Heart right ventricle (tissue), 16 donors: ENCODE measurements at regions not wholly inside any gene's neighbourhood (a gene's known extent, or its start where the extent isn't known, plus 50 kb on each side); places are given as distances from the start of the nearest gene placed in this dataset.
A peak's percentile ranks its signal among the peaks of the same experiment; 100 is the strongest.

Experiments
- ATAC-seq, 8 donors: fragments of 200-7000 bp; cut with Tn5 transposase; one replicate each; pipeline ENCODE4 v1.9.1; 2020; ENCODE audit warnings: mild to moderate bottlenecking in 8 of 8, moderate library complexity in 8 of 8, moderate number of reproducible peaks in 1 of 8
- DNase-seq, 2 donors: peaks; one replicate each; pipeline ENCODE4 v3.0.0-alpha.2; 2020
- H3K27ac ChIP-seq, 10 donors: fragments of 200-600 bp; sonication (generic) in 2 of 10; one replicate each; pipeline versions ENCODE4 v1.5.0 to v1.8.0; 2020 to 2022; ENCODE audit warnings: mild to moderate bottlenecking in 3 of 10
- H3K27me3 ChIP-seq, 7 donors: fragments of 200-600 bp; one replicate each; pipeline ENCODE4 v1.8.0; 2021 to 2022; ENCODE audit warnings: mild to moderate bottlenecking in 2 of 7
- H3K36me3 ChIP-seq, 9 donors: fragments of 200-600 bp; sonication (generic) in 1 of 9; one replicate each; pipeline versions ENCODE4 v1.5.0 to v1.8.0; 2020 to 2022; ENCODE audit warnings: mild to moderate bottlenecking in 2 of 9
- H3K4me1 ChIP-seq, 9 donors: fragments of 200-600 bp; sonication (generic) in 1 of 9; one replicate each; pipeline versions ENCODE4 v1.5.0 to v1.8.0; 2020 to 2022; ENCODE audit warnings: mild to moderate bottlenecking in 4 of 9
- H3K4me3 ChIP-seq, 10 donors: fragments of 200-600 bp; sonication (generic) in 2 of 10; one replicate each; pipeline versions ENCODE4 v1.5.0 to v1.8.0; 2020 to 2022; ENCODE audit warnings: mild to moderate bottlenecking in 7 of 10, moderate library complexity in 2 of 10
- H3K9me3 ChIP-seq, 11 donors: fragments of 200-600 bp in 10 of 11; sonication (generic) in 2 of 11; one replicate each; pipeline versions ENCODE4 v1.5.0 to v1.8.0; 2013 to 2022; ENCODE audit warnings: mild to moderate bottlenecking in 2 of 11, control low read depth in 1 of 11, moderate library complexity in 1 of 11
- WGBS, 2 donors: extraction: QIAGEN DNeasy Blood & Tissue Kit; methylation state at CpG; one replicate each; pipeline ENCODE4 v1.1.7; 2013; ENCODE audit warnings: inconsistent platforms in 1 of 2; 5-methylcytosine and 5-hydroxymethylcytosine counted together
- intact Hi-C, 10 donors: fragments of 100-400 bp; cut with DNase I; formaldehyde crosslinking; loops; one replicate each; pipeline versions ENCODE4 v1.11.1 to v1.14.2; 2022
- TF ChIP-seq, protein P1 (sequence below), 9 donors: fragments of 200-600 bp; sonication (generic) in 2 of 9; IDR thresholded peaks; one replicate each; pipeline versions ENCODE4 v1.5.0 to v1.8.0; 2021 to 2022; ENCODE audit warnings: antibody characterized with exemption in 9 of 9, mild to moderate bottlenecking in 5 of 9, moderate library complexity in 1 of 9
- donor health status: Arrhythmogenic right ventricular cardiomyopathy.
- donor health status: ischemic (EF 13 %, LVEDD 7.1; RV severe dilation, severe dysfunction).
- donor health status: healthy with polysubstance abuse.
- donor health status: DM: no; HTN: yes; CAD: no.
- donor health status: DM: no; HTN: no; CAD: no.
- donor health status: ischemic (EF 25% LVEDD 6.9; RV normal size, moderate dysfunction).
- donor health status: ischemic (EF 25% LVEDD 5.7; RV mildly dilated, moderate dysfunction).
- donor health status: healthy.
- donor health status: DM: yes; HTN: yes; CAD: no.
- donor health status: Ischemic cardiomyopathy.
- donor health status: ischemic (EF 35%, LVEDD 5.7; RV mildly dilated, moderate dysfunction).
- donor health status: nonischemic (EF 11% LVEDD 7.7; RV severe dilation, severe dysfunction).
- donor health status: DM: yes; HTN: yes; CAD: no.
- donor health status: PGD.
- donor health status: ischemic (EF 29% LVEDD 5.4; RV normal size, mild dysfunction).
- donor health status: nonischemic (EF 23%, LVEDD 6.1; RV moderate dilation, normal function).

DNA sequence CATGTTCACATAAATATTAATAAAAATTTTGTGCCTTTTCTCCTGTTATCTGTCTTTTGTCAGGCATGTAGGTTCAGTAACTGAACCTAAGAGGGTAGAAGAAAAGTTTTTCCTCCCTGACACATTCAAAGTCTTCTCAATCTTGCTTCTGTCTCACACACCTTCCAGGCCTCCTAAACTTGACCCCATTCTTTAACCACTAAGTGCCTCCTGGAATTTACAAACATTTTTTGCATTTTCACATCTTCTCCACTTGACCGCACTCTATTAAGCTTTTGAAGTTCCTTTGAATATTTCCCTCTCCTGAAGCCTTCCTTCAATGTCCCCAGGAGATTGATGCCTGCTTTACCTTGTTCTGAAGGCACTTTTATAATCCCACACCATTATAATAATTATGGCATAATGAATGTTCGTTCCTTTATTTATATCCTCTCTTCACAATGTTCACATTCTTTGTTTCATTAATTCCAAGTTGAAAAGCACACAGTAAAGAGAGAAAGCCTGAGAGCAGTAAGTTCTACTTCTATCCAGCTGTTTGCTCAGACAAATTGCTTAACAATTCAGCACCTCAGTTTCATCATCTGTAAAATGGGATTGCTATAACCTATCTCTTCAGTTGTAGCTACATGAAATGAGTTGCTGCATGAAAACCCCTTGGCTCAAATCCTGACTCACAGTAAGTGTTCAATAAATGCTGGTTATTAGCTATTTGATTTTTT is 184.8 kb upstream of the KLHL29 start:
- DNase-seq (no peak), ATAC-seq (no peak)
- TF ChIP-seq, protein P1, sequence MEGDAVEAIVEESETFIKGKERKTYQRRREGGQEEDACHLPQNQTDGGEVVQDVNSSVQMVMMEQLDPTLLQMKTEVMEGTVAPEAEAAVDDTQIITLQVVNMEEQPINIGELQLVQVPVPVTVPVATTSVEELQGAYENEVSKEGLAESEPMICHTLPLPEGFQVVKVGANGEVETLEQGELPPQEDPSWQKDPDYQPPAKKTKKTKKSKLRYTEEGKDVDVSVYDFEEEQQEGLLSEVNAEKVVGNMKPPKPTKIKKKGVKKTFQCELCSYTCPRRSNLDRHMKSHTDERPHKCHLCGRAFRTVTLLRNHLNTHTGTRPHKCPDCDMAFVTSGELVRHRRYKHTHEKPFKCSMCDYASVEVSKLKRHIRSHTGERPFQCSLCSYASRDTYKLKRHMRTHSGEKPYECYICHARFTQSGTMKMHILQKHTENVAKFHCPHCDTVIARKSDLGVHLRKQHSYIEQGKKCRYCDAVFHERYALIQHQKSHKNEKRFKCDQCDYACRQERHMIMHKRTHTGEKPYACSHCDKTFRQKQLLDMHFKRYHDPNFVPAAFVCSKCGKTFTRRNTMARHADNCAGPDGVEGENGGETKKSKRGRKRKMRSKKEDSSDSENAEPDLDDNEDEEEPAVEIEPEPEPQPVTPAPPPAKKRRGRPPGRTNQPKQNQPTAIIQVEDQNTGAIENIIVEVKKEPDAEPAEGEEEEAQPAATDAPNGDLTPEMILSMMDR (IDR thresholded peaks at IDR 0.05): no peak
- no peak overlapping the region for H3K4me3 ChIP-seq
- H3K36me3 ChIP-seq: no peaks in the 10 kb centered on the region
- peaks cover 0 to 21% (median 6%) of the 10 kb centered on the region in 11 donors for H3K9me3 ChIP-seq
- no peak overlapping the region for H3K27ac ChIP-seq
- WGBS, 2 donors: 92 to 95% methylated on average over 2 of the region's 2 CpGs
- no peaks in the 10 kb centered on the region for H3K27me3 ChIP-seq
- intact Hi-C loops: no loop called here
- no peaks in the 10 kb centered on the region for H3K4me1 ChIP-seq

DNA sequence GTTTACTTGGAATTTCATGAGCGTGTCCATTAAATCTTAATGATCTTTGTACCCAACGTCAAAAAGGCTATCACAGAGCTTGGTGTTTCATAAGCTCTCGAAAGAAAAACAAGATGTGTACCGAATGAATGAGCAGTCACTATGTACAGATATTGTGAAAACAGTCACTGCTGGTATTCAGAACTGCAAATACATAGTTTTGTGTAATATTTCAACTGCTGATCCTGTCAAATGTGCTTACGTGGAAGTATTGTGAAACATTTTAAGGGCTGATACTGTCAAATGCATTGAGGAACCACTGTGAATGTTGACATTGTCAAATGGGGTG is 184.2 kb upstream of the KLHL29 start:
- intact Hi-C loops: no loop called here

DNA sequence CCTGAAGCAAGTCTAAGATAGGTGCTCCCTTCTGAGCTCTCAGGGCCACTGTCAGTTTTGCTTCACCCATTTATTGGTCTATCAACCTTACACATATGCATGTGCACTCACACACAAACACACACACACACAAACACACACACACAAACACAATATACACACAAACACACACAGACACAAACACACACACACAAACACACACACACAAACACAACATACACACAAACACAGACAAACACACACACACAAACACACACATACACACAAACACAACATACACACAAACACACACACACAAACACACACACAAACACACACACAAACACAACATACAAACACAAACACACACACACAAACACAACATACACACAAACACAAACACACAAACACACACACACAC is 181.6 kb upstream of the KLHL29 start:
- H3K9me3 ChIP-seq: peaks cover 0 to 18% (median 6%) of the 10 kb centered on the region in 11 donors
- no peaks in the 10 kb centered on the region for H3K4me1 ChIP-seq
- peaks cover 0 to 11% (median 0%) of the 10 kb centered on the region in 7 donors for H3K27me3 ChIP-seq
- TF ChIP-seq, protein P1 (IDR thresholded peaks at IDR 0.05): no peak
- no peak for DNase-seq
- no peak overlapping the region for H3K4me3 ChIP-seq
- no peaks in the 10 kb centered on the region for H3K36me3 ChIP-seq
- H3K27ac ChIP-seq: no peak overlapping the region
- intact Hi-C loops: no loop called here
- ATAC-seq: no peak

More for the DNA sequence above, 184.2 kb upstream of the KLHL29 start:
- Histone ChIP-seq H3K4me3 (no peak overlapping the region), H3K4me1 (no peaks in the 10 kb centered on the region), H3K27ac (no peak overlapping the region), H3K9me3 (peaks cover 0 to 18% (median 6%) of the 10 kb centered on the region in 11 donors), H3K36me3 (no peaks in the 10 kb centered on the region), H3K27me3 (no peaks in the 10 kb centered on the region)
- WGBS, 2 donors: 81 to 87% methylated on average over 5 of the region's 5 CpGs
- TF ChIP-seq, protein P1 (IDR thresholded peaks at IDR 0.05): no peak
- DNase-seq: no peak
- no peak for ATAC-seq

DNA sequence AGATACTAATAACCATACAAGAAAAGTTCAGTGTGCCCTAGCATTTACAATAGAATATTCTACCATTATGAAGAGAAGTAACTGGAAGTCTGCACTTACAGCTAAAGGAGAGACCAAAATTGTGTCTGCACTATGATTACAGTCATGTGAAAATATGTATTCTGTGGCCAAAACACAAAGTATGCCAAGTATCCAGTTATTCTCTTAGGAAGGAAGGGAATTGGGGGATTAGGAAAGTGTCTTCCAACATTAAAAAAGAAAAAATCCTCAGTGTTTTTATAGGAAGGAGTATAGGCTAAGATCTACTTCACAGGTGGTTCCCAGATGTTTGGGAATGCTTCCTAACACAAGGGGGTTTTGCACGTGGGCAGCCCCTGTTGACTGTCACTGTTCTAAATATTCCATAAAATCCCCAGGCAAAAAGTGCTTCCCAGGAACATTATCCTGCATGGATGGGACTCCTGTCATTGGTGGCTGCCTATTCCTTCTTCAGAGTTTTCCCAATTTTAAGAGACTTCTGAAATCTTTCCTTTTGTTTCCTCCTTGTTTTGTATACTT is 180.2 kb upstream of the KLHL29 start:
- TF ChIP-seq, protein P1 (IDR thresholded peaks at IDR 0.05): no peak
- ATAC-seq: peak in 3 of 8 donors; percentile 23 to 46 (median 45)
- H3K27me3 ChIP-seq: peaks cover 0 to 11% (median 0%) of the 10 kb centered on the region in 7 donors
- WGBS, 2 donors: 39 to 44% methylated on average over 1 of the region's 1 CpG
- no peaks in the 10 kb centered on the region for H3K4me1 ChIP-seq
- peaks cover 0 to 7% (median 1%) of the 10 kb centered on the region in 11 donors for H3K9me3 ChIP-seq
- no peak overlapping the region for H3K4me3 ChIP-seq
- no peaks in the 10 kb centered on the region for H3K36me3 ChIP-seq
- intact Hi-C loops: no loop called here
- DNase-seq: no peak
- H3K27ac ChIP-seq: no peak overlapping the region
